AG09309 (cell line): ENCODE measurements at regions not wholly inside any gene's neighbourhood (a gene's known extent, or its start where the extent isn't known, plus 50 kb on each side); places are given as distances from the start of the nearest gene placed in this dataset.

Experiments
- DNase-seq: peaks from one replicate; pipeline ENCODE4 v3.0.0-alpha.2; 2010; ENCODE audit warnings: low read depth
- H3K4me3 ChIP-seq: 2 replicates; pipeline ENCODE4 v1.5.1; 2011; ENCODE audit warnings: mild to moderate bottlenecking, low read depth, low read length, moderate library complexity; ENCODE audit not compliant: control insufficient read depth
- CTCF ChIP-seq: IDR thresholded peaks from 2 replicates; pipeline ENCODE4 v1.5.1; 2011; ENCODE audit warnings: mild to moderate bottlenecking, low read depth, low read length, inconsistent platforms; ENCODE audit not compliant: insufficient read depth, control insufficient read depth; ENCODE audit errors: missing control alignments

- no peak for TF ChIP-seq CTCF
- H3K4me3 ChIP-seq = no peak overlapping the region
- DNase-seq = no peak
Observed at GRCh38 chr14:30337456-30337855, 221.5 kb upstream of the G2E3 start.

- no peak for TF ChIP-seq CTCF
- H3K4me3 ChIP-seq = no peak overlapping the region
- no peak for DNase-seq
Observed at GRCh38 chr14:30339311-30339901, 219.6 kb upstream of the G2E3 start.

- no peak for DNase-seq
- H3K4me3 ChIP-seq = no peak overlapping the region
Observed at GRCh38 chr14:30340495-30340894, 218.5 kb upstream of the G2E3 start.

GRCh38 chr14:30345511-30345910, 213.4 kb upstream of the G2E3 start:
- no peak for TF ChIP-seq CTCF
- H3K4me3 ChIP-seq = no peak overlapping the region
- no peak for DNase-seq

More at GRCh38 chr14:30340495-30340894, 218.5 kb upstream of the G2E3 start:
- no peak for TF ChIP-seq CTCF

- H3K4me3 ChIP-seq = no peak overlapping the region
- TF ChIP-seq CTCF = no peak
Observed at GRCh38 chr14:30348445-30348844, 210.5 kb upstream of the G2E3 start.

GRCh38 chr14:30349520-30349919, 209.4 kb upstream of the G2E3 start:
- no peak for TF ChIP-seq CTCF
- DNase-seq = no peak
- no peak overlapping the region for H3K4me3 ChIP-seq

More at GRCh38 chr14:30348445-30348844, 210.5 kb upstream of the G2E3 start:
- no peak for DNase-seq
